ENCODE measurements at regions not wholly inside any gene's neighbourhood (a gene's known extent, or its start where the extent isn't known, plus 50 kb on each side); places are given as distances from the start of the nearest gene placed in this dataset.
"Not testable (repeated sequence)": the region's sequence is repeated elsewhere in the genome, so short reads cannot be mapped to it uniquely, and the experiment has no call there.

- no peak overlapping the region for H3K4me3 Mint-ChIP-seq
- peaks cover 4% of the 10 kb centered on the region for H3K4me1 Mint-ChIP-seq (ENCODE audit: unreplicated experiment)
- no peak for DNase-seq (ENCODE audit: extremely low spot score, unreplicated experiment)
- no peak for TF ChIP-seq CTCF (conservative IDR thresholded peaks at IDR 0.05)
- H3K9me3 Mint-ChIP-seq, result no peaks in the 10 kb centered on the region
- H3K27ac Mint-ChIP-seq, result no peak overlapping the region
- no peaks in the 10 kb centered on the region for H3K36me3 Mint-ChIP-seq
- no peaks in the 10 kb centered on the region for H3K27me3 Mint-ChIP-seq
Measured at GRCh38 chr15:38843736-38844590, 279.3 kb upstream of the RASGRP1 start.

- Mint-ChIP-seq H3K36me3 (no peaks in the 10 kb centered on the region), H3K27me3 (no peaks in the 10 kb centered on the region), H3K4me3 (no peak overlapping the region), H3K4me1 (ENCODE audit: unreplicated experiment) (peaks cover 4% of the 10 kb centered on the region), H3K9me3 (no peaks in the 10 kb centered on the region), H3K27ac (no peak overlapping the region)
- TF ChIP-seq CTCF (conservative IDR thresholded peaks at IDR 0.05), result no peak
- no peak for DNase-seq (ENCODE audit: extremely low spot score, unreplicated experiment)
Measured at GRCh38 chr15:38844736-38845135, 280.1 kb upstream of the RASGRP1 start.

- no peak for DNase-seq (ENCODE audit: extremely low spot score, unreplicated experiment)
- Mint-ChIP-seq H3K27me3 (no peaks in the 10 kb centered on the region), H3K9me3 (no peaks in the 10 kb centered on the region), H3K4me3 (no peak overlapping the region), H3K36me3 (no peaks in the 10 kb centered on the region), H3K27ac (no peak overlapping the region), H3K4me1 (ENCODE audit: unreplicated experiment) (peaks cover 4% of the 10 kb centered on the region)
- no peak for TF ChIP-seq CTCF (conservative IDR thresholded peaks at IDR 0.05)
Measured at GRCh38 chr15:38846346-38846745, 281.7 kb upstream of the RASGRP1 start.

GRCh38 chr15:38847666-38848065, 283.1 kb upstream of the RASGRP1 start:
- Mint-ChIP-seq H3K4me3 (no peak overlapping the region), H3K27ac (no peak overlapping the region), H3K9me3 (no peaks in the 10 kb centered on the region), H3K27me3 (no peaks in the 10 kb centered on the region), H3K36me3 (no peaks in the 10 kb centered on the region), H3K4me1 (ENCODE audit: unreplicated experiment) (peaks cover 4% of the 10 kb centered on the region)
- no peak for TF ChIP-seq CTCF (conservative IDR thresholded peaks at IDR 0.05)
- DNase-seq (ENCODE audit: extremely low spot score, unreplicated experiment), result no peak

- DNase-seq (ENCODE audit: extremely low spot score, unreplicated experiment), result no peak
- no peak for TF ChIP-seq CTCF (conservative IDR thresholded peaks at IDR 0.05)
- Mint-ChIP-seq H3K9me3 (no peaks in the 10 kb centered on the region), H3K27ac (no peak overlapping the region), H3K27me3 (no peaks in the 10 kb centered on the region), H3K36me3 (no peaks in the 10 kb centered on the region), H3K4me3 (no peak overlapping the region), H3K4me1 (ENCODE audit: unreplicated experiment) (no peaks in the 10 kb centered on the region)
Measured at GRCh38 chr15:38849046-38849445, 284.4 kb upstream of the RASGRP1 start.

GRCh38 chr15:38852188-38852587, 287.6 kb upstream of the RASGRP1 start:
- not testable (repeated sequence) for H3K4me3 Mint-ChIP-seq; H3K9me3 Mint-ChIP-seq; H3K27ac Mint-ChIP-seq; H3K36me3 Mint-ChIP-seq; DNase-seq (ENCODE audit: extremely low spot score, unreplicated experiment); H3K27me3 Mint-ChIP-seq; H3K4me1 Mint-ChIP-seq (ENCODE audit: unreplicated experiment)
